OCI-M2 (cell line): ENCODE measurements at regions not wholly inside any gene's neighbourhood (a gene's known extent, or its start where the extent isn't known, plus 50 kb on each side); places are given as distances from the start of the nearest gene placed in this dataset.
"Not testable (repeated sequence)": the region's sequence is repeated elsewhere in the genome, so short reads cannot be mapped to it uniquely, and the experiment has no call there.

Source experiments
- DNase-seq: peaks from one replicate; lab custom pipeline; 2025; ENCODE audit not compliant: unreplicated experiment; lab: John Stamatoyannopoulos, UW

- DNase-seq, result not testable (repeated sequence)
Measured at GRCh38 chr3:75312469-75312868, 351.7 kb upstream of the FRG2C start.

DNA sequence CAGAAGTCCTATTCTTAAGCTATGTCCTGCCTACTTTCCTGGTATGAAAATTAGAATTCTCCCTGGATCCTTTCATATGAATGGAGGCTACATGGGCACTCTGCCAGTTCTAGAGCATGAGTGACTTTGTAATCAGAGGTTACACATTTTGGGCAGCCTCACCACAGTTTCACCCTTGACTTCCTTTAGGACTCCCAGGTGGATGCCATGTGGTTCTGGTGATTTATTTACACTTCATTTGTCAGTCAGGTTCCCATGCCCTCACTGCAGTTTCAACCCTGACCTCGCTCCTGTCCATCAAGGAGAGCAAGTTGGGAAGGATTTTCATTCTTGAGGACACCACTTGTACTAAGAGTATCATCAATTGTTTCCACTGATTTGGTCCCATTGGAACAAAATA, 344.4 kb upstream of the FRG2C start:
- DNase-seq, result not testable (repeated sequence)

DNA sequence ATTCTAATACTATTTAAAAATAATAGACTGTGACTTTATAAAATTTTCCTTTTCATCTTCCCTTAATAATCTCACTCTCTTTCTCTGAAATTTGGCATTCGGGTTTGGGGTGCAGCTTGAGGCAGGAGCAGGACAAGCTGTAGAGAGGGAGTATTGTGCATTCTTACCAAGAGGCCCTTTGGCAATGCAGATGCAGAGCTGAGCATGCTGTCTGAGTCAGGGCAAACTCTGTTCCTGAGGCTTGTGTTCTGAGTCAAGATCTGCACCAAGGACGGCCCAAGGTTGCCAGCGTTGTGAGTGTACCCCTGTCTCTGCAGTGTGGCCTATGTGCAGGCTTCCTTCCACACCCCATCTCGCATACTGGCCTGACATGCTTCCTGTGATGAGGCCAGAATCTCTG, 343.8 kb upstream of the FRG2C start:
- DNase-seq, result no peak

GRCh38 chr3:75321060-75321459, 343.1 kb upstream of the FRG2C start:
- no peak for DNase-seq

DNA sequence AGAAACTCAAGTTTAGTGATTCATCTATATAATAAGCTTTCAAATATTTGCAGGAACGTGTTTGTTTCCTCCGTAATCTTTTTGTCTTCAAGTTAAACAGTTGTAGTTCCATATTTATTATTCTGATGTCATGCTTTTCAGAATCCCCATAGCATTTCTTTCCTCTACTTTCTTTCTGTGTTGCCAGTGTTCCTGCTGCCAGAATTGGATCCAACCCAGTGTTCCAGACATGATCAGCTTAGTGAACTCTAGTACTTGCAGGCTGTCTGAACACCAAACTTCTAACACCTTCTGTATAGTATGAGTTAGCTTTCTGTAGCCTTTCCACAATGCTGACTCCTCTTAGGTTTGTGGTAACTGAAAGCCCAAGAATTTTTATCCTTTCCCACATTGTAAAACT, 340.2 kb upstream of the FRG2C start:
- not testable (repeated sequence) for DNase-seq

DNA sequence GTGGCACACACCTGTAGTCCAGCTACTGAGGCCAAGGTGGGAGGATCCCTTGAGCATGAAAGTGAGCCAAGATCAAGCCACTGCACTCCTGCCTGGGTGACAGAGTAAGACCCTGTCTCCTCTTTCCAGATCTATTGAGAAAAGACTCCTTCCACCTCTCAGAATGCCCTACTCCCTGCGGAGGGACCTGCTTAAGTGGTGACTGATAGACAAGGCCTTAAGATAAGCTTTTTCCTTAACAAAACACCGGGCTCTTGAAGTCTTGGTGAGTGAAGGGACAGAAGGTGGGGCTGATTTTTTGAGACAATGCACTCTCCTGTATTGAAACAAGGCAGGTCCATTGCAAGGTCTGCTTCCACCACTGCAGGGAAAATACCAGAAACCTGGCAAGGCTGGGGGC, 338.4 kb upstream of the FRG2C start:
- no peak for DNase-seq

- DNase-seq, result no peak
Measured at GRCh38 chr3:75327453-75327852, 336.7 kb upstream of the FRG2C start.

DNA sequence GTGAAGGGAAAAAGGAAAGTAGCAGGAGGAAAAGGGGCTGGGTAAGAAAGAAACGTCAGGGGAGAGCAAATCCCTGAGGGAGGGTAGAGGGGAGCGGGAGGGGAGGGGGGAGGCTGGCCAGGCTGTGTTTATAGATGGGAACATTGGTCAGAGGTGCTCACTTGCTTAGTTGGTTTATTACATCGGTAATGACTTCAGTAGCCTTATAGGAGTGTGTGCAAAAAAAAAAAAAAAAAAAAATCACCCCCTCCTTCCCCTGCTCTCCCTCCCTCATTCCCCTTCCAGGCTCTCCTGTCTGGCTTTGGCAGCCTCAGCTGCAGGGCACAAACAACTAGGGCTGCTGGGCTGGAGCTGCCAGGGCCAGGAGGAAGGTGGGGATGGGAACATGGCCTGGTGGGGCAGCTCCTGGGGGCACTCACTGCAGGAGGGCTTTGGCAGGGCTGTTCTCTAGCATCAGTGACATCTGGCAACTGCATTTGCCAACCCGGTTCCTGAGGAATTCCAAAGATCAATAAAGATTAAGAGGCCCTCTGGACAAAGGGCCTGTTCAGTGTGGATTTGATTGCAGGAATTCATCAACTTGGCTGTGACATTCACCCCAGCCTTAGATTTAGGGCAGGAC, 334.5 kb upstream of the FRG2C start:
- no peak for DNase-seq

- DNase-seq, result not testable (repeated sequence)
Measured at GRCh38 chr3:75330446-75330845, 333.7 kb upstream of the FRG2C start.

DNA sequence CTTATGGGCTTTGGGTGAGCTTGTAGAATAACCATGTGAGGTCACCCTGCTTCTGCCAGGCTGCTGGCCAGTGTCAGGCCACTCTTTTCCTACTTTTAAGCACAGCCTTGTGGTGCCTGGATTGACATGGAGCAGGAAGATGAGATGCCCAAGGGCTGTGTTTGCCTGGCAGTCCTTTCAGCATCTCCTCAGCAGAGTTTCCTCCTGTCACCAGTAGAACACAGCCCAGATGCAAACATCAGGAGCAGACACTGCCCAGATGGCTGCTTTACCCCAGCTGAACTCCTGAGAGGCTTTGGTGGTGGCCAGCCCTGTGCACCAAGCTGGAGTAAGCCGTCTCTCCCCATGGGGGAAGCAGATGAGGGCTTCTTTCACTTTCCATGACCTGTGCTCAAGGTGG, 332.0 kb upstream of the FRG2C start:
- DNase-seq, result not testable (repeated sequence)

GRCh38 chr3:75332794-75333193, 331.3 kb upstream of the FRG2C start:
- DNase-seq, result no peak

- DNase-seq, result no peak
Measured at GRCh38 chr3:75334299-75334698, 329.8 kb upstream of the FRG2C start.

DNA sequence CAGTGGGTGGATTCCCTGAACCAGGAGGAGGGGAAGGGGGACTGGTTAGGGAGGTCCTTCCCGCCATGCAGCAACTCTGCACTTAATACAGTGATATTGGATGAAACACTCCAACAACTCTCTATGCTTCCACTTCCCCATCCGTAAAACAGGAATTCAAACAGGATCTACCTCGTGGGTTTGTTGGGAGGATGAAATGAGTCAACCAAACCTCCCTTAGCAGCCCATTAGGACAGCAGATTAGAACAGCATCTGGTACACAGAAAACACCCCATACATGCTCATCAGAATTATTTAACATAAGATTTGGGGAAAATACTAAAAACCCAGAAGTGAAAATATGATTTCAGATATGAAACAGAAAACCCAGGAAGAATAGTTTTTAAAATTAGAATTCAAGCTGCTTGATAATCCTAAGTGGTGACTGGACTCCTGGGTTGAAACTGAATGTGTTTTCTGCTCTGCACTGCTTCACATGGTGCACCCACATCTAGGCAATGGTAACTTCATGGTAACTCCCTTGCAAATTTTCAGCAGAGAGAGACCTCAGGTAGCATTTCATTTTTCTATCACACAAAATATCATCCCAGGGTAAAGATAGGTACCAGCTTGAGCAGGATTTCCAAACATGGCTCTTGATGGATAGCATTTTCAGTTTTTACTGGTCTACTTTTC, 326.8 kb upstream of the FRG2C start:
- no peak for DNase-seq

DNA sequence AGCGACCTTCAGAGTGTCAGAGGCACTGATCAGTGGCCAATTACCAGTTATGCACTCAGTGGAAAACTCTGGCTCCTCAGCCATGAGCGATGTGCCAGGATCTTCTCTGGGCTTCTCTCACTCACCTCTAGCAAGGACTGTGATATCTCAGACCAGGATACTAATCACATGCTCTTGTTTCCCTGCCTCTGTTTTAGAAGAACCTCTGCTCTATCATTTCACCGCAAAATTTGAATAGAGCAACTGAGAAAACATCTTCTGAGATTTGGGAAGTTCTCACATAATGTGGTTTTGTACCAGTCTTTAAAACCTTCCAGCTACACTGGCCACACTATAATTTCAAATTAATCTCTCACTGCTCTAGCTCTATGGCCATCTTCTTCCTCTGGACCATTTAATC, 325.8 kb upstream of the FRG2C start:
- DNase-seq, result no peak

DNA sequence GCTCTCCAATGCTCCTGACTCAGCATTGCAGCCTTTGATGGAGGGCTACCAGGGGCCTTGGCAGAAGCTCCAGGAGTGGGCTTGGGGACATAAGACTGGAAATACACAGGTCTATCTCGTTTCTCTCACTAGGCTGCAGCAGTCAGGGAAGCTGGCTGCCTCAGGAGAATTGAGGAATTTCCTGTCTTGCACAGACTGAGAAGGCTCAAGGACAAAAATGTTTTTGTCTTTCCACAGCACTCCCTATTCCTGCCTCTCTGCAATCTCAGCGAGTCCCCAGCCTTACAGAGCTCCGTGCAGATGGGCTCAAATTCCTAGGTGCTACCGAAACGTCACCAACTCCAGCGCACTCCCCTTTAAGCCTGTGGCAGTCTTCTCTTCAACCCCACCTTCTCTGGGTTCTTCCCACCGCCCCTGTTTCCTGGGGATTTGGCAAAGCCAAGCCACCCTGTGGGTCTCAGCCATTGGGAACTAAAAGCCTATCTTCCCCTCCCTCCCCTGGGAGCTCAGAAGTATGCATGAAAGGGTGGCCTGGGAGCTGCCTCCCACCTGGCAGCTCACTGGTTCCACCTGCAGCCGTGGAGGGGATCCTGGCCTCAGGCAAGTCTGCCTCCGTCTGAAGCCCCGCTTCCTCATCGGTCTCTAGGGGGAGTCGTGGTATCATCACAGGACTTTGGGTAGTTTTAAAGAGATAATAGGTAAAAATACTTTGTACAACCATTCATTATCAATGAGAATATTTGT, 322.6 kb upstream of the FRG2C start:
- no peak for DNase-seq

- DNase-seq, result no peak
Measured at GRCh38 chr3:75342425-75342824, 321.7 kb upstream of the FRG2C start.

GRCh38 chr3:75350536-75350935, 313.6 kb upstream of the FRG2C start:
- DNase-seq, result not testable (repeated sequence)

GRCh38 chr3:75362086-75362784, 301.9 kb upstream of the FRG2C start:
- not testable (repeated sequence) for DNase-seq

- not testable (repeated sequence) for DNase-seq
Measured at GRCh38 chr3:75372964-75373363, 291.2 kb upstream of the FRG2C start.

GRCh38 chr3:75379840-75380239, 284.3 kb upstream of the FRG2C start:
- not testable (repeated sequence) for DNase-seq

DNA sequence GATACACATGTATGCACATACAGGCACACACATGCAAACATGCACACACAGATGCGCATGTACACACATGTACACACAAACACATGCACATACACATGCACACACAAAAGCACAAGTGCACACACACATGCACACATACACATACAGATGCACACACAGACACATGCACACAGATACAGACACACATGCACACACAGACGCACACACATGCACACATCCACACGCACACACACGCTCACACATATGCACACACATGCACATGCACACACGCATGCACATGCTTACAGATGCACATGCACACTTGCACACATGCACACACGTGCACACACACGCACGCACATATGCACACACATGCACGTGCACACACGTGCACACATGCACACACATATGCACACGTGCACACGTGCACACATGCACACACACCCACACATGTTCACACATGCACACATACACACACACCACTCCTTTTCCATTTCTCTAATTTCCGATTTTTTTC, 283.8 kb upstream of the FRG2C start:
- DNase-seq, result no peak
